CD4-positive, alpha-beta T cell treated with Interferon alpha-2 for 1 hour (primary cell): ENCODE measurements at regions not wholly inside any gene's neighbourhood (a gene's known extent, or its start where the extent isn't known, plus 50 kb on each side); places are given as distances from the start of the nearest gene placed in this dataset.

Experiments used
- DNase-seq, 2 donors: peaks; one replicate each; pipeline ENCODE4 v3.0.0-alpha.2; 2020 to 2022

DNA sequence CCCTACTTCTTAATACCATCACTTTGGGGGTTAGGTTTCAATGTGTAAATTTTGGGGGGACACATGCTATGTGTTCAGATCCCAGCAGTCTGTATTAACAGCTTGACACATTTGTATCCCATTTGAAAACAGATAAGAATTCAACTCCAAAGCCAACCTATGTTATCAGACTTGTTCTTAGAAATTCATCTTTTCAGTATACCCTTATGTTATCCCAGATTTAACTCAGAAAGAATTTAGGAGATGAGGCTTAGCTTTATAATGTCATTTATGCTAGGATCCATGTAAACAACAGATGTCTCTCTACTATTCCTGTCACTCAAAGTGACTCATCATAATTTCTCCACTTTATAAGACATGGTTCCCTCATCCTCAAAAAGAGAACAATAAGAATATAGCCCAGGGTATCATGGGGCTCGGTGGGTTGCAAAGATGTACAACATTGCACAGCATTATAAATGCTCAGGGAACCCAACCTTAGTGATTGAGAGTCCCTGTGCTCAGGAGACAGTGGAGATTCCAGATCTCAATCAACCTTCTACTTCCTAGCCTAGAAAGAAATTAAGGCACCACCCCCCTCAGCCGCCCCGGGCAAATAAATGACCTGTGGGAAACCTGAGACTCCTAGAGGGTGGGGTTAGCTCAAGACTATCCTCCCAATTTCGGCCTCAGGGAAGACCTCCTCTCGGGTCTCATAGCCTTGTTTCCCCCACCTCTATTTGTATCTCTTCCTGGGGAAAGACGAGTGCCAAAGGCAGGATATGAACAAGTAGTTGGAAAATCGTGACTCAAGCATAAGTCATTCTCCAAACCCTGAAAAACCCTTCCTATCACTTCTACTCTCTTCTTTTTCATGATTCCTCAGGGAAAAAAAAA is 265.1 kb upstream of the CAMK1G start:
- DNase-seq = no peak

DNA sequence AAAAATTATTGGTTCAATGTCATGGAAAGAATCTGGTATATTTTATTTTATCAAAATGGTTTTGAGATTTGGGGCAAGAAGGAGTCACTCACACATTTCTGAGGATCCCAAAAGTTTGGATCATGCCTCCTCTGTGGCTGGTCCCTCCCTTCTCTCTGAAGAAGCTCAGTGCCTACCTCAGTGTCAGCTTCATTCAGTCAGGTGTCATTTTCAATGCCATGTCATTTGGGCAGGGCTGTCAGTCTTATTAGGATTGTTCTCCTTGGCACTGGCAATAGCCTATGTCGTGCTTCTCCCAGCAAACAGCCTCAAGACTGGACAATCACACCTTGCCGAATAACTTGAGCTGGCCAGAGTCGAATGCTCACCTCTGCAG is 264.5 kb upstream of the CAMK1G start:
- DNase-seq = no peak

DNA sequence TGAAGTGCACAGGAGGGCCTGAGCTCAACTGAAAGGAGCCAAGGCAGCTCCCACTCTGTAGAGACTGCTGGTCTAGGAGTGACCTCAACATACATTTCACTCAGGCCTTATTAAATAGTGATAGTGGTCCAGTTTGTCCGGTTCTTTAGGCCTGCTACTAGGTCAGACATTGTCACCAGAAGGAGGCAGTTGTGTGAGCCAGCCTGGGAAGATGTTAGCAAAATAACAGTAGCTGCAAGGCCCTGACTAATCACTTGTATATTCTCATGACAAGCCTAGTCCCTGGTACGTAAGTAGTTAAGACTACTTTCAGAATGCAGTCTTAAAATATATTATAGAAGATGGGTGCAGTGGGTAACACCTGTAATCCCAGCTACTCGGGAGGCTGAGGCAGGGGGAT is 264.0 kb upstream of the CAMK1G start:
- no peak for DNase-seq

GRCh38 chr1:209323743-209324142 is 259.8 kb upstream of the CAMK1G start:
- DNase-seq = no peak

DNA sequence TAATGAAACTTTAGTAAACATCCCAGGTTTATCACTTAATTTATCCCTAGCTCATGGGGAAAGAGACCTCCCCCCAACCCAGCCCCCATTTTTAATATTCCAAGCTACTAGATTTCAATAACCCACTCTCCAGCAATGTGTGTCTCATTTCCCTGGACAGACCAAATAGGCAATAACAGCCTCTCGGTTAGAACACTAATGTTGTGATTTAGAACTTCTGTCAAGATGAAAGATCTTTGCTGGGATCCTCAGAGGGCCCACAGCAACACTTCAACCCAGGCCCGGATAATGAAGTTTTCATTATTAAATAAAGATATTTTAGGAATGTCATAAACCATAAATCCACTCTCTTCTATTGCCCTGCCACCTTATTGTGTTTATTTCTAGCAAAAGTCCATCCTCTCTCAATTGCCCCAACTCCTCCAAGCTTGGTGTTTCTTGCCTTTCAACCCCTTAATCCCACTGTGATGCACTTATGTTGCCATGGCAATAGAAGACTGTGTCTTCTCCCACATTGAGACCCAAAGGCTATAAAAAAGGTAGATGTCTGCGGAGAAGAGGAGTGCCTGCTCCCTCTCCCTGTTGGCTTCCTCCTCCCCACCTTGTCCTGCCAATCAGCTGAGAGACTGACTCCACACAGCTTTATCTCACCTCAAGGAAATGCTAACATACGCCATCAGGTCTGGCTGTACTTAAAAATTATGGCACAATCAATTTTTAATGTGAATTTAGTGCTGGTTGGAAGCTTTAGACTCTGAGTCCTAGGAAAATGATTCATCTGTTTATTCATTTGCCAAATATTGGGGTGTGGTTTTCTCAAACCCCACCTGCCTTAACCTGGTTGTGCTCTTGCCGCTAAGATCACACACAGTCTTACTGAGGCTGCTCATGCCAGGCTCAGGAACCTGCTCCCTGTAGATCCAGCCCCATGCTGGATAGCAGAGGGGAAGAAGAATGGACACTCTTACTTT is 258.3 kb upstream of the CAMK1G start:
- no peak for DNase-seq

- no peak for DNase-seq
Observed at GRCh38 chr1:209326076-209326475, 257.4 kb upstream of the CAMK1G start.

GRCh38 chr1:209326831-209327230 is 256.7 kb upstream of the CAMK1G start:
- no peak for DNase-seq

GRCh38 chr1:209328196-209328595 is 255.3 kb upstream of the CAMK1G start:
- DNase-seq = no peak

- DNase-seq = peak in 1 of 2 donors; percentile 9
Observed at GRCh38 chr1:209335178-209335577, 248.3 kb upstream of the CAMK1G start.

- no peak for DNase-seq
Observed at GRCh38 chr1:209341146-209341545, 242.4 kb upstream of the CAMK1G start.

- DNase-seq = no peak
Observed at GRCh38 chr1:209341673-209342420, 241.7 kb upstream of the CAMK1G start.

GRCh38 chr1:209342441-209343175 is 240.9 kb upstream of the CAMK1G start:
- DNase-seq = no peak

DNA sequence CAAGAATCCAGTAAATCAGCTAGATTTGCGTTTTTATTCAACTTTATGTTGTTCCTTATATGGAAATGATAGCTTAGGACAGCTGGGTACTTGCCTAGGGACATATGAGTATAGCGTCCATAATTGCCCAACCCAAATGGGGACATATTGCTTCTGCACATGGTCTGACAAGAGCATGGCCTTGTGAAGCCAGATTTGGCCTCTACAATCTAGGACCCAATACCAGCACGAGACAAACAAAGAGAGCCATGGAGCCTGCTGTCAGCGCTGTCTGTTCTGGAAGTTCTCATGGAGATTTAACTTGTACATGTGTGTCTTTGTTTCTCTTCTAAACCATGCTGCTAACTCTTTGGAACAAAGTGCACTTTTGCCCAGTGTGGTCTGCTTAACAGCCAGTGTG is 240.0 kb upstream of the CAMK1G start:
- no peak for DNase-seq

DNA sequence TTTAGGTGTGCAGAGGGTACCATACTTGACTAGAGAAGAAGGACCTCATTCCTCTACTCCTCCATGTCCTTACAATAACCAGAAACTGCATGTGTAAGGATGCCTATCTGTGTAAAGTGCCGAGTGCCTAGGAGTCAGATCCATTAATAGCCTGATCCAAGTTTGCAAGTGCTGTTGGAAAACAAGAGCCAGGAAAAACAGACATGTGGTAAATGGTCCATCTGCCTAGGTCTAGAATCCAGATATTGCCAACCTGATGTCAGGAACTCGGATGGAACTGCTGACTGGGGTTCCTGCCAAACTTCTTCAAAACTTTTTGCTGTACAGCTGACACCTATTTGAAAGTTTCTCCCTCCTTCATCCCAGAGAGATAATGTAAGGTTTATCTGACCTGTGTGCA is 239.4 kb upstream of the CAMK1G start:
- DNase-seq = no peak

DNA sequence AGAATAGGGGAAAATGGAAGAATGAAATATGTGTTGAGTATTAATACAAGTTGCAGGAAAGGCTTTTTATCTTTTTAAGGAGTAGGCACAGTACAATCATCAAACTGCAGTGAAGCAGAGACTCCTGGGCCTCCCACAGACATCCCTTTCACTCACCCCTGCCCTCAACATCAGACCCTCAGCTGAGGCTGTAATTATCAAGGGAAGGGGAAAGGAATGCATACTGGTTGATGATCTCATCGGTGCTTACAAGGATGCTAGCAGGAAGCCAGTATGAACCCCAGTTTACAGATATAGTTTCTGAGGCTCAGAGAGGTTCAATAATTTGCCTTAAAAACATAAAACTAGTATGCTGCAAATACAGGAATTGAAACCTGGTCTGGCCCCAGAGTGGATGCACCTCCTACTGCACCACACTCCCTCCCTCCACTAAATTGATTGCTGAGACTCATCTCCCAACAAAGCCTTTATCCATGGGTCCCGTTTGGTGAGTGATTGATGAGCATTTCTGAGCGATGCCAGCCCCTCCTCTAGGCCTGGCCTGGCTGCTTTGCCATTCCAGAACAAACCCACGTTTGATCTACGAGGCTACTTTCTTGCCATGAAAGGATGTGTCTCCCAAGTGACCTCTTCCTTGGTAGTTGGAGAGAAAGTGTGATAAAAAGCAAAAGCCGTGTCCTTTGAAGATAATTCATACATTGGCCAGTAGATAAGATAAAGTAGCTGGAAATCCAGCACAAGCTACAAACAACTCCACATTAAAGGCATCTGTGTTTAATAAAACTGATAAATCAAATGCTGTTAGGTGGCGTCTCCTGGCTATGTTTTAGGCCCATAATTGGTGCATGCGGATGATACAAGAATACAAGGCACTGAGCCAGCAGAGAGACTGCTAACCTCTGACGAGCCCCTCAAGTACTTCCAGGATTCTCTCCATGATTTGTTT is 233.9 kb upstream of the CAMK1G start:
- DNase-seq = no peak

DNA sequence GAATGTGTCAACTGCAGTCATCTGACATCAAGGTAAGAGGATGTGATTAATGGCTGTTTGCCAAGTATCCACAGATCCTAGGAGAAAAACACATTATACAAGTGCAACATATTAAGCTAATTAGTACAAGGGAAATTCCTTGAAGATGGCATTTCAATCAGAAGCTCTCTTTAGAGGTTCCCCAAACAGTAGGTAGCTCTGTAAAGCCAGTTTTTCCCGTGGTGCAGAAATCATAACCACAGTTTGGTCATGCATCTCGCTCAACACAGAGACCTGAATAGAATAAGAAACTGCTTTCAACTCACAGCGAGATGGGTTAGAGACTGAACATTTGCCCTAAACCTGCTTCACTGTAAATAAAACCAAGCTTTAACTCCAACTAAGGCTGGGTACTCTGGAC is 230.5 kb upstream of the CAMK1G start:
- no peak for DNase-seq

GRCh38 chr1:209354111-209354839 is 229.2 kb upstream of the CAMK1G start:
- peak; percentile 29 to 42 for DNase-seq

- DNase-seq = no peak
Observed at GRCh38 chr1:209354840-209355165, 228.7 kb upstream of the CAMK1G start.

- no peak for DNase-seq
Observed at GRCh38 chr1:209355415-209355814, 228.1 kb upstream of the CAMK1G start.

- no peak for DNase-seq
Observed at GRCh38 chr1:209356976-209357377, 226.5 kb upstream of the CAMK1G start.

GRCh38 chr1:209363112-209363511 is 220.4 kb upstream of the CAMK1G start:
- no peak for DNase-seq
